ENCODE measurements at regions not wholly inside any gene's neighbourhood (a gene's known extent, or its start where the extent isn't known, plus 50 kb on each side); places are given as distances from the start of the nearest gene placed in this dataset.

- H3K27ac ChIP-seq: no peak overlapping the region
- H3K27me3 ChIP-seq: no peaks in the 10 kb centered on the region
- WGBS, 5 donors: 32 to 44% (median 35%) methylated on average over 6 to 7 of the region's 7 CpGs
- DNase-seq: no peak
- TF ChIP-seq POLR2AphosphoS5 (IDR thresholded peaks at IDR 0.05) (no peak), POLR2A (IDR thresholded peaks at IDR 0.05) (no peak), CTCF (IDR thresholded peaks at IDR 0.05) (no peak), EP300 (IDR thresholded peaks at IDR 0.05) (no peak)
- intact Hi-C loops (cut with DNase I; ENCODE audit: low total_unique reads): no loop called here
- H3K4me3 ChIP-seq: no peak overlapping the region
- H3K4me1 ChIP-seq: no peaks in the 10 kb centered on the region
- peaks cover 0 to 4% (median 0%) of the 10 kb centered on the region in 4 donors for H3K9me3 ChIP-seq
- no peaks in the 10 kb centered on the region for H3K36me3 ChIP-seq
These were observed 164.8 kb downstream of the IPMK start for GRCh38 chr10:58102897-58103296.

GRCh38 chr10:58101682-58102081 is 166.0 kb downstream of the IPMK start:
- Histone ChIP-seq H3K36me3 (no peaks in the 10 kb centered on the region), H3K4me3 (no peak overlapping the region), H3K9me3 (peaks cover 0 to 4% (median 0%) of the 10 kb centered on the region in 4 donors), H3K27me3 (no peaks in the 10 kb centered on the region), H3K27ac (no peak overlapping the region), H3K4me1 (no peaks in the 10 kb centered on the region)
- TF ChIP-seq POLR2A (IDR thresholded peaks at IDR 0.05) (no peak), POLR2AphosphoS5 (IDR thresholded peaks at IDR 0.05) (no peak), CTCF (IDR thresholded peaks at IDR 0.05) (no peak), EP300 (IDR thresholded peaks at IDR 0.05) (no peak)
- 59 to 78% (median 67%) methylated on average over 1 of the region's 1 CpG for WGBS, 5 donors
- intact Hi-C loops (cut with DNase I; ENCODE audit: low total_unique reads): no loop called here
- no peak for DNase-seq

GRCh38 chr10:58094985-58095718 is 172.5 kb downstream of the IPMK start:
- intact Hi-C loops (cut with DNase I; ENCODE audit: low total_unique reads): no loop called here
- TF ChIP-seq POLR2AphosphoS5 (IDR thresholded peaks at IDR 0.05) (no peak), EP300 (IDR thresholded peaks at IDR 0.05) (no peak), CTCF (IDR thresholded peaks at IDR 0.05) (no peak), POLR2A (IDR thresholded peaks at IDR 0.05) (no peak)

GRCh38 chr10:58091886-58092285 is 175.8 kb downstream of the IPMK start:
- no peaks in the 10 kb centered on the region for H3K36me3 ChIP-seq
- no peaks in the 10 kb centered on the region for H3K27me3 ChIP-seq
- TF ChIP-seq POLR2AphosphoS5 (IDR thresholded peaks at IDR 0.05) (no peak), EP300 (IDR thresholded peaks at IDR 0.05) (no peak), CTCF (IDR thresholded peaks at IDR 0.05) (no peak), POLR2A (IDR thresholded peaks at IDR 0.05) (no peak)
- DNase-seq: no peak
- WGBS, 5 donors: 80 to 95% (median 91%) methylated on average over 3 of the region's 3 CpGs
- H3K27ac ChIP-seq: no peak overlapping the region
- H3K9me3 ChIP-seq: no peaks in the 10 kb centered on the region
- intact Hi-C loops (cut with DNase I; ENCODE audit: low total_unique reads): no loop called here
- no peaks in the 10 kb centered on the region for H3K4me1 ChIP-seq
- no peak overlapping the region for H3K4me3 ChIP-seq

More at GRCh38 chr10:58094985-58095718, 172.5 kb downstream of the IPMK start:
- WGBS, 5 donors: 52 to 71% (median 69%) methylated on average over 8 of the region's 8 CpGs
- no peak overlapping the region for H3K27ac ChIP-seq
- no peaks in the 10 kb centered on the region for H3K4me1 ChIP-seq
- no peaks in the 10 kb centered on the region for H3K36me3 ChIP-seq
- no peaks in the 10 kb centered on the region for H3K27me3 ChIP-seq
- no peak overlapping the region for H3K4me3 ChIP-seq
- H3K9me3 ChIP-seq: no peaks in the 10 kb centered on the region
- DNase-seq: no peak

Measured in stomach (tissue), 8 donors.